ENCODE measurements at regions not wholly inside any gene's neighbourhood (a gene's known extent, or its start where the extent isn't known, plus 50 kb on each side); places are given as distances from the start of the nearest gene placed in this dataset.

GRCh38 chr4:18248611-18249010 is 227.1 kb upstream of the LCORL start:
- H3K4me2 ChIP-seq (ENCODE audit: low read length), result no peak overlapping the region
- H3K27ac ChIP-seq (ENCODE audit: low read depth, low read length), result no peak overlapping the region
- H3K9me2 ChIP-seq (replicated peaks; ENCODE audit: control insufficient read depth, low read length), result no peaks in the 10 kb centered on the region

GRCh38 chr4:18247189-18247588 is 225.6 kb upstream of the LCORL start:
- TF ChIP-seq CTCF (IDR thresholded peaks at IDR 0.05; ENCODE audit: low read depth, low read length, poor library complexity, severe bottlenecking), result no peak
- TF ChIP-seq EZH2phosphoT487 (IDR thresholded peaks at IDR 0.05; ENCODE audit: borderline replicate concordance, low read length), result no peak
- Histone ChIP-seq H3K27me3 (ENCODE audit: control insufficient read depth, low read length) (no peaks in the 10 kb centered on the region), H3K4me1 (ENCODE audit: control insufficient read depth, low read length) (no peaks in the 10 kb centered on the region), H3K4me3 (ENCODE audit: low read length) (no peak overlapping the region), H3K36me3 (ENCODE audit: control insufficient read depth, low read length) (no peaks in the 10 kb centered on the region), H3K9me2 (replicated peaks; ENCODE audit: control insufficient read depth, low read length) (no peaks in the 10 kb centered on the region), H3K9me3 (ENCODE audit: control insufficient read depth, insufficient read depth, low read length) (no peaks in the 10 kb centered on the region), H3K4me2 (ENCODE audit: low read length) (no peak overlapping the region), H4K20me1 (ENCODE audit: control insufficient read depth, insufficient read depth, low read depth, low read length) (no peaks in the 10 kb centered on the region), H3K79me2 (ENCODE audit: control insufficient read depth, low read length) (no peaks in the 10 kb centered on the region), H3F3A (ENCODE audit: control insufficient read depth, insufficient read depth) (no peaks in the 10 kb centered on the region), H3K27ac (ENCODE audit: low read depth, low read length) (no peak overlapping the region)

More at GRCh38 chr4:18248611-18249010, 227.1 kb upstream of the LCORL start:
- H3K4me1 ChIP-seq (ENCODE audit: control insufficient read depth, low read length), result no peaks in the 10 kb centered on the region
- no peaks in the 10 kb centered on the region for H4K20me1 ChIP-seq (ENCODE audit: control insufficient read depth, insufficient read depth, low read depth, low read length)
- no peaks in the 10 kb centered on the region for H3K36me3 ChIP-seq (ENCODE audit: control insufficient read depth, low read length)
- no peaks in the 10 kb centered on the region for H3K9me3 ChIP-seq (ENCODE audit: control insufficient read depth, insufficient read depth, low read length)
- H3K4me3 ChIP-seq (ENCODE audit: low read length), result no peak overlapping the region
- no peaks in the 10 kb centered on the region for H3K27me3 ChIP-seq (ENCODE audit: control insufficient read depth, low read length)
- no peaks in the 10 kb centered on the region for H3K79me2 ChIP-seq (ENCODE audit: control insufficient read depth, low read length)
- no peaks in the 10 kb centered on the region for H3F3A ChIP-seq (ENCODE audit: control insufficient read depth, insufficient read depth)
- TF ChIP-seq CTCF (IDR thresholded peaks at IDR 0.05; ENCODE audit: low read depth, low read length, poor library complexity, severe bottlenecking), result no peak
- TF ChIP-seq EZH2phosphoT487 (IDR thresholded peaks at IDR 0.05; ENCODE audit: borderline replicate concordance, low read length), result no peak

- no peaks in the 10 kb centered on the region for H3K27me3 ChIP-seq (ENCODE audit: control insufficient read depth, low read length)
- no peak overlapping the region for H3K27ac ChIP-seq (ENCODE audit: low read depth, low read length)
- no peaks in the 10 kb centered on the region for H4K20me1 ChIP-seq (ENCODE audit: control insufficient read depth, insufficient read depth, low read depth, low read length)
- H3K9me3 ChIP-seq (ENCODE audit: control insufficient read depth, insufficient read depth, low read length), result no peaks in the 10 kb centered on the region
- no peaks in the 10 kb centered on the region for H3F3A ChIP-seq (ENCODE audit: control insufficient read depth, insufficient read depth)
- H3K4me3 ChIP-seq (ENCODE audit: low read length), result no peak overlapping the region
- H3K36me3 ChIP-seq (ENCODE audit: control insufficient read depth, low read length), result no peaks in the 10 kb centered on the region
- H3K4me1 ChIP-seq (ENCODE audit: control insufficient read depth, low read length), result no peaks in the 10 kb centered on the region
- TF ChIP-seq CTCF (IDR thresholded peaks at IDR 0.05; ENCODE audit: low read depth, low read length, poor library complexity, severe bottlenecking) (no peak), EZH2phosphoT487 (IDR thresholded peaks at IDR 0.05; ENCODE audit: borderline replicate concordance, low read length) (no peak)
- H3K4me2 ChIP-seq (ENCODE audit: low read length), result no peak overlapping the region
- no peaks in the 10 kb centered on the region for H3K9me2 ChIP-seq (replicated peaks; ENCODE audit: control insufficient read depth, low read length)
- no peaks in the 10 kb centered on the region for H3K79me2 ChIP-seq (ENCODE audit: control insufficient read depth, low read length)
Observed at GRCh38 chr4:18242919-18243693, 221.6 kb upstream of the LCORL start.

Measured in DOHH2 (cell line).